SK-N-MC (cell line): ENCODE measurements at regions not wholly inside any gene's neighbourhood (a gene's known extent, or its start where the extent isn't known, plus 50 kb on each side); places are given as distances from the start of the nearest gene placed in this dataset.

Experiments used
- DNase-seq: peaks from one replicate; pipeline ENCODE4 v3.0.0-alpha.2; 2011; ENCODE audit warnings: low read depth, low spot score
- H3K27ac ChIP-seq: fragments of 200-600 bp; sonication (generic); 2 replicates; pipeline ENCODE4 v1.5.1; 2016; ENCODE audit warnings: mixed run types
- H3K36me3 ChIP-seq: fragments of 200-600 bp; sonication (generic); 2 replicates; pipeline ENCODE4 v1.6.1; 2017; ENCODE audit warnings: antibody characterized with exemption, low read length, mixed read lengths; ENCODE audit not compliant: insufficient read depth
- H3K4me3 ChIP-seq: fragments of 200-600 bp; sonication (generic); 2 replicates; pipeline ENCODE4 v1.5.1; 2016
- H3K9ac ChIP-seq: fragments of 200-600 bp; sonication (generic); 2 replicates; pipeline ENCODE4 v1.8.0; 2017; ENCODE audit warnings: mixed run types, mixed read lengths; ENCODE audit not compliant: insufficient read length
- H3K9me3 ChIP-seq: fragments of 200-600 bp; sonication (generic); 2 replicates; pipeline ENCODE4 v1.6.1; 2017; ENCODE audit warnings: low read depth, mild to moderate bottlenecking, antibody characterized with exemption, low read length, moderate library complexity, mixed read lengths
- EZH2 ChIP-seq: fragments of 200-600 bp; sonication (generic); IDR thresholded peaks from one replicate; pipeline ENCODE4 v1.6.1; 2017; ENCODE audit warnings: antibody characterized with exemption
- FOXP2 ChIP-seq: optimal IDR thresholded peaks from 2 replicates; pipeline ENCODE3; 2011; ENCODE audit warnings: mild to moderate bottlenecking, moderate library complexity; ENCODE audit not compliant: insufficient read depth; ENCODE audit errors: extremely low read length, control extremely low read depth
- POLR2AphosphoS5 ChIP-seq: IDR thresholded peaks from 2 replicates; pipeline ENCODE4 v1.6.1; 2012; ENCODE audit warnings: mild to moderate bottlenecking, low read depth, low read length, borderline replicate concordance

DNA sequence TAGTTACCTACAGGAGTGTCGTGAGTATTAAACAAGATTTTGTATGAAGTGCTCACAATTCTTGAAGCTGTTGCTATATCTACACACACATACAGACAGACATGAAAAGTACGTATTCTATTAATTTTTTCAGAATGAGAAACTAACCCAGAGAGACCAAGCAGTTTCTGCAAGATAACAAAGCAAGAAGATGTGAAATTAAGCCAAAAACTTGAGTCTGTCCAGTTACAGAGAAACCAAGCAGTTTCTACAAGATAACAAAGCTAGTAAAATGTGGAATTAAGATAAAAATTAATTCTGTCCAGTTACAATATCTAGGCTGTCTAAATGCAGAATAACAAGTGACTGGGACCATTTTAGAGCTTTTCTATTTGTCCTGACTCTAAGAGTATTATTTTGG lies 132.4 kb downstream of the ALG10B start:
- H3K4me3 ChIP-seq = no peak overlapping the region
- H3K27ac ChIP-seq = no peak overlapping the region
- H3K36me3 ChIP-seq = no peaks in the 10 kb centered on the region
- no peaks in the 10 kb centered on the region for H3K9me3 ChIP-seq
- H3K9ac ChIP-seq = no peak overlapping the region
- TF ChIP-seq POLR2AphosphoS5 (no peak), EZH2 (no peak), FOXP2 (no peak)
- DNase-seq = no peak

GRCh38 chr12:38456537-38457120 lies 140.1 kb downstream of the ALG10B start:
- no peak for DNase-seq
- TF ChIP-seq FOXP2 (no peak), POLR2AphosphoS5 (no peak), EZH2 (no peak)
- Histone ChIP-seq H3K9me3 (no peaks in the 10 kb centered on the region), H3K36me3 (no peaks in the 10 kb centered on the region), H3K27ac (no peak overlapping the region), H3K4me3 (no peak overlapping the region), H3K9ac (no peak overlapping the region)

DNA sequence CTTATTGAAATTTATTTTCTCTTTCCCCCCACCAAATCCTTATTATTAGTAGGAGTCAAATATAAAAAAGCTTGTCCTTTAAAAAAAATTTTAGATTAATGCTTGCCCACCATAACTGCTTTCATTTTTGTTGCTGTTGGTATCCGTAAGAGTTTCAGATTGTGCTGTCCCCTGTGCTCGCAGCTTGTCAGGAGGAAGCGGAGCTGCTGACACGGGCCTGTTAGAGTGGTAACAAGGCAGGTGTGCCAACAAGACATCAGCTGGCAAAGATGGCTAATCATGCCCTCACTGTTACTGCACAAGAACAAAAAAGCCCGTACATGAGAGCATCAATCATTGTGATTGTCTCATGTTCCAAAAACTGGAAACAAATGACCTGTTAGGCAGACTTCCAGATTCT lies 148.4 kb downstream of the ALG10B start:
- Histone ChIP-seq H3K4me3 (no peak overlapping the region), H3K36me3 (no peaks in the 10 kb centered on the region), H3K27ac (no peak overlapping the region), H3K9ac (no peak overlapping the region), H3K9me3 (no peaks in the 10 kb centered on the region)
- TF ChIP-seq POLR2AphosphoS5 = no peak
- TF ChIP-seq FOXP2 = no peak
- no peak for TF ChIP-seq EZH2
- no peak for DNase-seq

DNA sequence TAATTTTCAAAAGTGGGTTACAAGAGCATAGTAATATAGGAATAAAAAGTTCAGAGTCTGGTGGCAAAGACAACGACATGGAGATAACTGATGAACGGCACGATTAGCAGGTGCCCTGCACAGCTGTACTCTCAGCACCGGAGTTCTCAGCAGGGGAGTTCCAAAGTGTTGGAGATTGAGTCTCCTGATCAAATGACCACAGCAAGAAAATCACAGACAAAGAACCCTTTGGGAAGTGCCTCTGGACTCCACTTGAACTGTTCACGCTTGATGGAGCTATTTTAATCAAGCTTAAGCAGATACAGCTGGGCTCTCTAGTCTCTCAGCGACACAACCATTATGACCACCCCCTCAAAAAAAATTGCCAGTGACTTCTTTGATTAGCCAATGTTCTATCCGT lies 153.1 kb downstream of the ALG10B start:
- TF ChIP-seq EZH2 = no peak
- DNase-seq = no peak
- no peak overlapping the region for H3K4me3 ChIP-seq
- no peaks in the 10 kb centered on the region for H3K9me3 ChIP-seq
- H3K9ac ChIP-seq = no peak overlapping the region
- H3K27ac ChIP-seq = no peak overlapping the region
- H3K36me3 ChIP-seq = no peaks in the 10 kb centered on the region

DNA sequence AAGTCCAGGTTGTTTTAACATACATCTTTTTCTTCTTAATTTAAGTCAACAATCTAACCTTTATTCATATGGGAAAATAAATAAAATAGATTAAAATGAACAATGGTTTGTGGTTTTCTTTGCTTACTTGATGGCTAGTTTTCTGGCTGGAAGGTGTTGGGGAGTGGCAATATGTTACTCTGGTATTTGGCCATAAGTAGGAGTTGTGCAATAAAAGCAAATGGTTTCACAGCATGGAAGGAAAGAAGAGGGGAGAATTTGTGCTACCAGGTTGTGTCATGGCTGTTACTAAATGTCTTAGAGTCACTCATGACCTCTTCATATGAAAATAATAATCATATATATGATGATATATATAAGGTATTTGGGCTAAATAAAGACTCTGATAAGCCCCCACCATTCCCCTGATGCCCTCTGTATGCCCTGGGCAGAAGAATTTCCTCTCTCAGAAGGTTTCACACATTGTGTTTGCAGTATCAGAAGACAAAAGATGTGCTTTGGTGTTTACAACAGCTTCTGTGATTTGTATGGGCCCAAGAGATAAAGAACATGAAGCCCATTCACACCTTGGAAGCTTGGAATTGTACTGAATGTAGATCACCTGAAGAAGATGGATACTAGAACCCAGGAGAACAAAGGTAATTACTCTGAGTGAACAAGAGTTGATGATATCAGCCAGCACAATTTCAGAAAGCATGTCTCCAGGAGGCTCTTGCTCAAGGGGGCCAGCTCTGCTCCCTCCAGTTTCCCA lies 160.9 kb downstream of the ALG10B start:
- Histone ChIP-seq H3K9me3 (no peaks in the 10 kb centered on the region), H3K27ac (no peak overlapping the region), H3K9ac (no peak overlapping the region), H3K4me3 (no peak overlapping the region), H3K36me3 (no peaks in the 10 kb centered on the region)
- no peak for DNase-seq
- TF ChIP-seq POLR2AphosphoS5 = no peak
- no peak for TF ChIP-seq FOXP2
- TF ChIP-seq EZH2 = no peak

- DNase-seq = no peak
- Histone ChIP-seq H3K9ac (no peak overlapping the region), H3K36me3 (no peaks in the 10 kb centered on the region), H3K27ac (no peak overlapping the region), H3K4me3 (no peak overlapping the region), H3K9me3 (no peaks in the 10 kb centered on the region)
- TF ChIP-seq POLR2AphosphoS5 (no peak), FOXP2 (no peak), EZH2 (no peak)
Measured at GRCh38 chr12:38480594-38480993, 164.0 kb downstream of the ALG10B start.

DNA sequence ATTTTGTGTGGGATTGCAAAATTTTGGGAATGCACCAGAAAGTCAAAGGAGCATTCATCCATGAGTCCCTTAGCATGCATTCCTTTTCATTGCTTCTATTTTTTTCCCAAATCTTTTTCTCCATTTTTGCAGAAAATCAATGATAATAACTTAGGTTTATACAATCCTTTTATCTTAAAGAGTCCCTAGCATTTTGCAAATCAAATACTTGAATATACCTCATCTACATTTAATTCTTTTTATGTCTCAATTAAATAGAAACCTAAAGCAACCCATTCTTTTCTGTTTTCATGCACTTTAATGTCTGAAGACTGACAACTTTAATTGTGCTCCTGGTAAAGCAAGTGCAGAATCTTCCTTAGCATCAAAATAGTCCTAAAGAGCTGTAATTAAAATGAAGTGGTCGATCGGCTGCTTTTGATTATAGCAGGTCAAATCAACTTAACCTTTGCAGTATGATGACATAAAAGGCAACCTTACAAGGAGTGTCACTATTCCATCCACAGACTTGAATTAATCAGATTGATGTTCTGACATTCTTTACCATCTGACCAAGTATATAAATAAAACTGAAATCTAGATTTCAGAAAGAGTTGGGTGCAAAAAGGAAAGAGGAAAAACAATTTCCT lies 168.4 kb downstream of the ALG10B start:
- H3K9ac ChIP-seq = no peak overlapping the region
- H3K27ac ChIP-seq = no peak overlapping the region
- H3K9me3 ChIP-seq = no peaks in the 10 kb centered on the region
- TF ChIP-seq EZH2 (no peak), FOXP2 (no peak), POLR2AphosphoS5 (no peak)
- no peaks in the 10 kb centered on the region for H3K36me3 ChIP-seq
- no peak for DNase-seq
- no peak overlapping the region for H3K4me3 ChIP-seq

- no peak overlapping the region for H3K27ac ChIP-seq
- no peak overlapping the region for H3K4me3 ChIP-seq
- no peaks in the 10 kb centered on the region for H3K36me3 ChIP-seq
- no peak overlapping the region for H3K9ac ChIP-seq
- no peaks in the 10 kb centered on the region for H3K9me3 ChIP-seq
- TF ChIP-seq EZH2 (no peak), FOXP2 (no peak), POLR2AphosphoS5 (no peak)
- no peak for DNase-seq
Measured at GRCh38 chr12:38488866-38489265, 172.3 kb downstream of the ALG10B start.

DNA sequence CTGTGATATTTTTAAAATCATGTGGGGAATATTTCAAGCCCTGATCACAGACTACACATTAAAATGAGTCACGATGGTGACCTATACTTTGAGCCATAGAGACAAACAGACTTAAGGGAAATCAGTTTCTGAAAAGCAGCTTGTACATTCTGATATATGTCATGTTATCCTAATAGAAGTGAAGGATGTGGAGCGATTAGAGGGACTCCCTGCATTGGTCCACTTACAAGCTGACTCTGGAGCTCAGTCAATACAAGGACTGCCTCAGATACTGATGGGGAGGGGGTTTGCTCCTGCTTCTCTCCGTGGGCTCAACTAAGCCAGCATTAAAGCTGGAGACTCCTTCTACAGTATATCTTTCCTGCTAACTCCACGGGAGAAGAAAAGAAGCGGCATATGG lies 173.5 kb downstream of the ALG10B start:
- Histone ChIP-seq H3K27ac (no peak overlapping the region), H3K4me3 (no peak overlapping the region), H3K36me3 (no peaks in the 10 kb centered on the region), H3K9me3 (no peaks in the 10 kb centered on the region), H3K9ac (no peak overlapping the region)
- DNase-seq = no peak
- TF ChIP-seq FOXP2 (no peak), EZH2 (no peak), POLR2AphosphoS5 (no peak)
